ENCODE measurements at regions not wholly inside any gene's neighbourhood (a gene's known extent, or its start where the extent isn't known, plus 50 kb on each side); places are given as distances from the start of the nearest gene placed in this dataset.

- H3K9me3 ChIP-seq (ENCODE audit: low read length) = no peaks in the 10 kb centered on the region
- H3K27me3 ChIP-seq (ENCODE audit: low read length) = peaks cover 62% of the 10 kb centered on the region
- H3K9me2 ChIP-seq (replicated peaks; ENCODE audit: low read length) = no peaks in the 10 kb centered on the region
- TF ChIP-seq EZH2phosphoT487 (IDR thresholded peaks at IDR 0.05; ENCODE audit: borderline replicate concordance, low read length) (no peak), EZH2 (IDR thresholded peaks at IDR 0.05; ENCODE audit: low read length, unreplicated experiment) (no peak), CTCF (conservative IDR thresholded peaks at IDR 0.05; ENCODE audit: low read depth, low read length) (no peak)
- DNase-seq = no peak
- no peaks in the 10 kb centered on the region for H3F3A ChIP-seq (ENCODE audit: low read length, unreplicated experiment)
- 0 out of 2 replicates have a peak, but pooled peaks cover 2% of the 10 kb centered on the region for H4K20me1 ChIP-seq (ENCODE audit: low read length)
- H3K79me2 ChIP-seq (ENCODE audit: low read length) = no peaks in the 10 kb centered on the region
- POLR2A ChIA-PET (ENCODE audit: unreplicated experiment) = no interaction called here
- no TSS peak for BruUV-seq (replicated peaks)
- intact Hi-C loops (cut with micrococcal nuclease) = no loop called here
- H3K27ac ChIP-seq (ENCODE audit: low read length) = no peak overlapping the region
- no peak overlapping the region for H3K9ac ChIP-seq (ENCODE audit: low read length)
- H2AFZ ChIP-seq (ENCODE audit: low read length) = no peak overlapping the region
- CTCF ChIA-PET = no interaction called here
- no peak for ATAC-seq
- H3K4me2 ChIP-seq (ENCODE audit: low read length) = no peak overlapping the region
- no peaks in the 10 kb centered on the region for H3K36me3 ChIP-seq (ENCODE audit: low read depth, low read length)
- no peaks in the 10 kb centered on the region; the same call in 1 of the 2 replicates for H3K4me1 ChIP-seq (ENCODE audit: insufficient read depth, low read length)
- H3K4me3 ChIP-seq (ENCODE audit: low read length) = no peak overlapping the region
Observed at GRCh38 chr17:79150799-79151198, 76.2 kb downstream of the ENGASE start.

- CTCF ChIA-PET = no interaction called here
- no peak for ATAC-seq
- no peaks in the 10 kb centered on the region for H3K79me2 ChIP-seq (ENCODE audit: low read length)
- no peaks in the 10 kb centered on the region for H3F3A ChIP-seq (ENCODE audit: low read length, unreplicated experiment)
- no peak for DNase-seq
- intact Hi-C loops (cut with micrococcal nuclease) = no loop called here
- POLR2A ChIA-PET (ENCODE audit: unreplicated experiment) = no interaction called here
- H3K27ac ChIP-seq (ENCODE audit: low read length) = no peak overlapping the region
- no peak overlapping the region for H3K4me3 ChIP-seq (ENCODE audit: low read length)
- H3K4me1 ChIP-seq (ENCODE audit: insufficient read depth, low read length) = no peaks in the 10 kb centered on the region; the same call in 1 of the 2 replicates
- H3K9me2 ChIP-seq (replicated peaks; ENCODE audit: low read length) = no peaks in the 10 kb centered on the region
- H4K20me1 ChIP-seq (ENCODE audit: low read length) = 0 out of 2 replicates have a peak, but pooled peaks cover 2% of the 10 kb centered on the region
- peaks cover 60% of the 10 kb centered on the region for H3K27me3 ChIP-seq (ENCODE audit: low read length)
- BruUV-seq (replicated peaks) = no TSS peak
- no peak overlapping the region for H3K9ac ChIP-seq (ENCODE audit: low read length)
- H3K9me3 ChIP-seq (ENCODE audit: low read length) = no peaks in the 10 kb centered on the region
- no peak overlapping the region for H2AFZ ChIP-seq (ENCODE audit: low read length)
- TF ChIP-seq EZH2 (IDR thresholded peaks at IDR 0.05; ENCODE audit: low read length, unreplicated experiment) (no peak), EZH2phosphoT487 (IDR thresholded peaks at IDR 0.05; ENCODE audit: borderline replicate concordance, low read length) (no peak), CTCF (conservative IDR thresholded peaks at IDR 0.05; ENCODE audit: low read depth, low read length) (no peak)
- no peaks in the 10 kb centered on the region for H3K36me3 ChIP-seq (ENCODE audit: low read depth, low read length)
- no peak overlapping the region for H3K4me2 ChIP-seq (ENCODE audit: low read length)
Observed at GRCh38 chr17:79150035-79150733, 75.6 kb downstream of the ENGASE start.

GRCh38 chr17:79148584-79148983, 74.0 kb downstream of the ENGASE start:
- H2AFZ ChIP-seq (ENCODE audit: low read length) = no peak overlapping the region
- no peaks in the 10 kb centered on the region for H3K4me1 ChIP-seq (ENCODE audit: insufficient read depth, low read length)
- H3K36me3 ChIP-seq (ENCODE audit: low read depth, low read length) = no peaks in the 10 kb centered on the region
- H3K9me2 ChIP-seq (replicated peaks; ENCODE audit: low read length) = no peaks in the 10 kb centered on the region
- CTCF ChIA-PET = no interaction called here
- H3K27ac ChIP-seq (ENCODE audit: low read length) = no peak overlapping the region
- POLR2A ChIA-PET (ENCODE audit: unreplicated experiment) = no interaction called here
- H3F3A ChIP-seq (ENCODE audit: low read length, unreplicated experiment) = no peaks in the 10 kb centered on the region
- no peaks in the 10 kb centered on the region for H3K9me3 ChIP-seq (ENCODE audit: low read length)
- no peak overlapping the region for H3K4me3 ChIP-seq (ENCODE audit: low read length)
- H3K4me2 ChIP-seq (ENCODE audit: low read length) = no peak overlapping the region
- 0 out of 2 replicates have a peak, but pooled peaks cover 2% of the 10 kb centered on the region for H4K20me1 ChIP-seq (ENCODE audit: low read length)
- no TSS peak for BruUV-seq (replicated peaks)
- H3K9ac ChIP-seq (ENCODE audit: low read length) = no peak overlapping the region
- peaks cover 59% of the 10 kb centered on the region for H3K27me3 ChIP-seq (ENCODE audit: low read length)
- DNase-seq (no peak), ATAC-seq (no peak)
- no peaks in the 10 kb centered on the region for H3K79me2 ChIP-seq (ENCODE audit: low read length)
- TF ChIP-seq CTCF (conservative IDR thresholded peaks at IDR 0.05; ENCODE audit: low read depth, low read length) = no peak
- intact Hi-C loops (cut with micrococcal nuclease) = no loop called here
